MM.1S (cell line): ENCODE measurements at regions not wholly inside any gene's neighbourhood (a gene's known extent, or its start where the extent isn't known, plus 50 kb on each side); places are given as distances from the start of the nearest gene placed in this dataset.
A peak's percentile ranks its signal among the peaks of the same experiment; 100 is the strongest.

Experiments
- DNase-seq: peaks from one replicate; pipeline ENCODE4 v3.0.0-alpha.2; 2015
- H2AFZ ChIP-seq: fragments of 300-600 bp; sonication (generic); 2 replicates; pipeline ENCODE4 v1.6.0; 2016; ENCODE audit warnings: antibody characterized with exemption, low read length
- H3F3A ChIP-seq: fragments of 300-600 bp; sonication (generic); 2 replicates; pipeline ENCODE4 v1.6.1; 2016; ENCODE audit warnings: mild to moderate bottlenecking, antibody characterized with exemption, low read length, moderate library complexity, mixed read lengths; ENCODE audit not compliant: insufficient read depth
- H3K27ac ChIP-seq: fragments of 300-600 bp; sonication (generic); 2 replicates; pipeline ENCODE4 v1.5.1; 2016; ENCODE audit warnings: mild to moderate bottlenecking, low read length
- H3K27me3 ChIP-seq: fragments of 300-600 bp; sonication (generic); replicated peaks from 2 replicates; pipeline ENCODE4 v1.6.0; 2016; ENCODE audit warnings: low read length; ENCODE audit not compliant: insufficient read depth
- H3K36me3 ChIP-seq: fragments of 300-600 bp; sonication (generic); replicated peaks from 2 replicates; pipeline ENCODE4 v1.6.1; 2016; ENCODE audit warnings: mild to moderate bottlenecking, low read length, mixed read lengths; ENCODE audit not compliant: insufficient read depth
- H3K4me1 ChIP-seq: fragments of 300-600 bp; sonication (generic); 2 replicates; pipeline ENCODE4 v1.6.1; 2016; ENCODE audit warnings: low read length, mixed read lengths
- H3K4me2 ChIP-seq: fragments of 300-600 bp; sonication (generic); 2 replicates; pipeline ENCODE4 v1.6.0; 2016; ENCODE audit warnings: low read depth, low read length
- H3K4me3 ChIP-seq: fragments of 300-600 bp; sonication (generic); 2 replicates; pipeline ENCODE4 v1.5.1; 2016; ENCODE audit warnings: low read length, mixed read lengths
- H3K79me2 ChIP-seq: fragments of 300-600 bp; sonication (generic); 2 replicates; pipeline ENCODE4 v1.6.1; 2016; ENCODE audit warnings: mixed run types, low read length, mixed read lengths
- H3K9ac ChIP-seq: fragments of 300-600 bp; sonication (generic); 2 replicates; pipeline ENCODE4 v1.6.1; 2016; ENCODE audit warnings: low read length, mixed read lengths
- H3K9me2 ChIP-seq: fragments of 300-600 bp; sonication (generic); replicated peaks from 2 replicates; pipeline ENCODE4 v1.6.1; 2016; ENCODE audit warnings: mild to moderate bottlenecking, low read length, mixed read lengths; ENCODE audit not compliant: insufficient read depth
- H3K9me3 ChIP-seq: fragments of 300-600 bp; sonication (generic); replicated peaks from 2 replicates; pipeline ENCODE4 v1.6.1; 2016; ENCODE audit warnings: mild to moderate bottlenecking, low read length, mixed read lengths; ENCODE audit not compliant: insufficient read depth
- H4K20me1 ChIP-seq: fragments of 300-600 bp; sonication (generic); 2 replicates; pipeline ENCODE4 v1.6.1; 2016; ENCODE audit warnings: mild to moderate bottlenecking, low read length, moderate library complexity, mixed read lengths; ENCODE audit not compliant: insufficient read depth
- CTCF ChIP-seq: fragments of 300-600 bp; sonication (generic); IDR thresholded peaks from 2 replicates; pipeline ENCODE4 v1.5.1; 2016; ENCODE audit warnings: antibody characterized with exemption, low read length, mixed read lengths
- EZH2 ChIP-seq: fragments of 300-600 bp; sonication (generic); optimal IDR thresholded peaks from 2 replicates; pipeline ENCODE3; 2017; ENCODE audit warnings: low read depth, mild to moderate bottlenecking, antibody characterized with exemption, low read length, mixed read lengths
- EZH2phosphoT487 ChIP-seq: fragments of 300-600 bp; sonication (generic); IDR thresholded peaks from 2 replicates; pipeline ENCODE4 v1.6.1; 2018; ENCODE audit warnings: antibody characterized with exemption, low read length

- H3K9me2 ChIP-seq = no peaks in the 10 kb centered on the region
- H3K4me1 ChIP-seq = peaks cover 6% of the 10 kb centered on the region
- H3K4me3 ChIP-seq = no peak overlapping the region
- TF ChIP-seq EZH2phosphoT487 (no peak), CTCF (no peak), EZH2 (no peak)
- H3K9ac ChIP-seq = no peak overlapping the region
- no peaks in the 10 kb centered on the region for H3K36me3 ChIP-seq
- no peak overlapping the region for H3K27ac ChIP-seq
- H3F3A ChIP-seq = peaks cover 3% of the 10 kb centered on the region; the same call in 1 of the 2 replicates
- no peaks in the 10 kb centered on the region for H3K27me3 ChIP-seq
- DNase-seq = peak; percentile 21
- H4K20me1 ChIP-seq = no peaks in the 10 kb centered on the region
- no peak overlapping the region for H3K4me2 ChIP-seq
- no peaks in the 10 kb centered on the region for H3K9me3 ChIP-seq
- H2AFZ ChIP-seq = no peak overlapping the region
- H3K79me2 ChIP-seq = no peaks in the 10 kb centered on the region
Observed at GRCh38 chr12:24133384-24133783, 183.9 kb upstream of the SOX5 start.

- Histone ChIP-seq H3F3A (peaks cover 9% of the 10 kb centered on the region; the same call in 1 of the 2 replicates), H3K4me1 (peaks cover 15% of the 10 kb centered on the region), H3K27ac (peak overlapping the region; percentile 26; the same call in 1 of the 2 replicates), H3K27me3 (no peaks in the 10 kb centered on the region), H3K36me3 (no peaks in the 10 kb centered on the region), H3K4me3 (peak overlapping the region; percentile 1; the same call in 1 of the 2 replicates), H3K9me2 (no peaks in the 10 kb centered on the region), H3K4me2 (peak overlapping the region; percentile 35), H3K79me2 (no peaks in the 10 kb centered on the region), H3K9me3 (no peaks in the 10 kb centered on the region), H2AFZ (peak overlapping the region; percentile 31), H3K9ac (no peak overlapping the region), H4K20me1 (no peaks in the 10 kb centered on the region)
- peak; percentile 80 for DNase-seq
- TF ChIP-seq EZH2 (no peak), EZH2phosphoT487 (no peak), CTCF (no peak)
Observed at GRCh38 chr12:24127919-24128721, 178.7 kb upstream of the SOX5 start.

GRCh38 chr12:24125280-24125679 lies 175.8 kb upstream of the SOX5 start:
- no peak overlapping the region for H2AFZ ChIP-seq
- H3K9me3 ChIP-seq = no peaks in the 10 kb centered on the region
- H3K27ac ChIP-seq = no peak overlapping the region
- no peaks in the 10 kb centered on the region for H3K36me3 ChIP-seq
- no peaks in the 10 kb centered on the region for H3K9me2 ChIP-seq
- peaks cover 9% of the 10 kb centered on the region; the same call in 1 of the 2 replicates for H3F3A ChIP-seq
- no peak overlapping the region for H3K4me2 ChIP-seq
- H3K79me2 ChIP-seq = no peaks in the 10 kb centered on the region
- peaks cover 15% of the 10 kb centered on the region for H3K4me1 ChIP-seq
- TF ChIP-seq EZH2 = no peak
- TF ChIP-seq CTCF = no peak
- TF ChIP-seq EZH2phosphoT487 = no peak
- H4K20me1 ChIP-seq = no peaks in the 10 kb centered on the region
- H3K4me3 ChIP-seq = no peak overlapping the region
- no peaks in the 10 kb centered on the region for H3K27me3 ChIP-seq
- H3K9ac ChIP-seq = no peak overlapping the region
- no peak for DNase-seq
